ENCODE measurements at regions not wholly inside any gene's neighbourhood (a gene's known extent, or its start where the extent isn't known, plus 50 kb on each side); places are given as distances from the start of the nearest gene placed in this dataset.

DNA sequence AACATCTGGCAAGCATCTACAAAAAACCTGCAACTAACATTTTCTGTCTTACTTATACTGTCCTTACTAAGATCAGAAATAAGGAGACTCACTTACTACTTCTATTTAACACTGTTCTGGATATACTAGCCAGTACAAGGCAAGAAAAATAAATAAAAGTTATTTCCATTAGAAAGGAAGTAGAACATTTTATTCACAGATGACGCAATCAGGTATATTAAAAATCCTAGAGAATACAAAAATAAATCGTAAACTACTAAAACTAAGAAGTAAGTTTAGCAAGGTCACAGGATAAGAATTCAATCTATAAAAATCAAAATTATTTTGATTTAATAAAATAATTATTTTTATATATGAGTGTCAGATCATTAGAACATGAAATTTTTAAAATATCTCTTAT, 264.6 kb downstream of the BARHL2 start:
- DNase-seq (ENCODE audit: low spot score), result no peak
- in situ Hi-C loops (cut with MboI; ENCODE audit: low sequenced_read_pairs, unreplicated experiment), result no loop called here
- TF ChIP-seq, protein P1, sequence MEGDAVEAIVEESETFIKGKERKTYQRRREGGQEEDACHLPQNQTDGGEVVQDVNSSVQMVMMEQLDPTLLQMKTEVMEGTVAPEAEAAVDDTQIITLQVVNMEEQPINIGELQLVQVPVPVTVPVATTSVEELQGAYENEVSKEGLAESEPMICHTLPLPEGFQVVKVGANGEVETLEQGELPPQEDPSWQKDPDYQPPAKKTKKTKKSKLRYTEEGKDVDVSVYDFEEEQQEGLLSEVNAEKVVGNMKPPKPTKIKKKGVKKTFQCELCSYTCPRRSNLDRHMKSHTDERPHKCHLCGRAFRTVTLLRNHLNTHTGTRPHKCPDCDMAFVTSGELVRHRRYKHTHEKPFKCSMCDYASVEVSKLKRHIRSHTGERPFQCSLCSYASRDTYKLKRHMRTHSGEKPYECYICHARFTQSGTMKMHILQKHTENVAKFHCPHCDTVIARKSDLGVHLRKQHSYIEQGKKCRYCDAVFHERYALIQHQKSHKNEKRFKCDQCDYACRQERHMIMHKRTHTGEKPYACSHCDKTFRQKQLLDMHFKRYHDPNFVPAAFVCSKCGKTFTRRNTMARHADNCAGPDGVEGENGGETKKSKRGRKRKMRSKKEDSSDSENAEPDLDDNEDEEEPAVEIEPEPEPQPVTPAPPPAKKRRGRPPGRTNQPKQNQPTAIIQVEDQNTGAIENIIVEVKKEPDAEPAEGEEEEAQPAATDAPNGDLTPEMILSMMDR (IDR thresholded peaks at IDR 0.05; ENCODE audit: borderline replicate concordance, control extremely low read depth, extremely low read depth, insufficient read depth, missing control alignments), result no peak

DNA sequence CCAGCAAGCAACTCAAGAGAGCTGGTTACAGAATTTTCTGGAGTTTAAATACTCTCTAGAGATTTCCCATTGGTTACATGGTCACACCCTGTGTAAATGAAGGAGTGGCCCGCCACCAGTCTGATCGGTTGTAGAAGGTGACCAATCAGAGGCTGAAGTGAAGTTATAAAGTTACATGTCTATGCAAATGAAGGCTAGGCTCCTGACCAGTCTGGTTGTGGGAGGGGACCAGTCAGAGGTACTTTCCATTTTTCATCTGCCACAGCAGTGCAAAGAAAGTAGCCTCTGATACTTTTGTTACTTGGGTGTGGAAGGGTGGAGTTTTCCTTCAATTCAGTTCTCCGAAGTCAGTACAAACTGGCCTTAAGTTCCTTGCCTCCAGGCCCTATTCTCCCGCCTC, 273.7 kb downstream of the BARHL2 start:
- in situ Hi-C loops (cut with MboI; ENCODE audit: low sequenced_read_pairs, unreplicated experiment), result no loop called here
- TF ChIP-seq, protein P1 (IDR thresholded peaks at IDR 0.05; ENCODE audit: borderline replicate concordance, control extremely low read depth, extremely low read depth, insufficient read depth, missing control alignments), result no peak
- DNase-seq (ENCODE audit: low spot score), result no peak

DNA sequence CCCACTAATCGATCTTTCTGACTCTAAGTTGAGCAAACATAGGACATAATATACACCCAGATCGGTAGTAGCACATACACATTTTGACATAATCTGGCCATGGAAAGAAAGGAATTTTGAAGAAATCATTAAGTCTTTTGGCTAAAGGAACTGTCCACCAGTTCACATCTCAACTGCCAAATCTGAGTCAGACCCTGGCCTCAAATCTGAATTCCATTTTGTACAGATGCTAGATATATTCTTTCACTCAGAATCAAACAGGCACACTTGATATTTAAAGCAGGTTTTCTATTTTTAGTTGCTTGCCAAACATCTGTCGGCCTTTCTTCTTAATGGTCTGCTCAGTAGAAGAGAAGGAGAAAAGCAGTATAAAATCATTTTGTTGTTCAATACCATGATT, 281.8 kb downstream of the BARHL2 start:
- TF ChIP-seq, protein P1 (IDR thresholded peaks at IDR 0.05; ENCODE audit: borderline replicate concordance, control extremely low read depth, extremely low read depth, insufficient read depth, missing control alignments), result no peak
- in situ Hi-C loops (cut with MboI; ENCODE audit: low sequenced_read_pairs, unreplicated experiment), result no loop called here
- DNase-seq (ENCODE audit: low spot score), result no peak

DNA sequence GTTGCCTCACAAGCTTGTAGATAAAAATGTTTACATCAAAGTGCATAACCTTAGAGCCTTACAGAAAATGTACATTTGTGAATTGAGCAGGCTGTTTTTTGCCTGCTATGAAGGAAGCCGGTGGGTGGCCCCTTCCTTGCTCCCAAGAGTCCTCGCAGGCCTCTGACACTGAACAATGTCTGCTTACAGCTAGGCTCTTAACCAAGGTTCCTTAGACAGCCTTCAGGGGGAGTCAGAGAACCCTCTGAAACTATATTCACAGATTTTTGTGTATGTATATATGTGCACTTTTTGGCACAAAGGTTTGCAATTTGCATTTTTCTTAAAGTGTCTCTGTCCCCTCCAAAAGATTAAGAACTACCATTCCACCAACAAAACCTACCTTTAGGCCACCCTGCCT, 282.6 kb downstream of the BARHL2 start:
- TF ChIP-seq, protein P1 (IDR thresholded peaks at IDR 0.05; ENCODE audit: borderline replicate concordance, control extremely low read depth, extremely low read depth, insufficient read depth, missing control alignments), result no peak
- in situ Hi-C loops (cut with MboI; ENCODE audit: low sequenced_read_pairs, unreplicated experiment), result no loop called here
- no peak for DNase-seq (ENCODE audit: low spot score)

DNA sequence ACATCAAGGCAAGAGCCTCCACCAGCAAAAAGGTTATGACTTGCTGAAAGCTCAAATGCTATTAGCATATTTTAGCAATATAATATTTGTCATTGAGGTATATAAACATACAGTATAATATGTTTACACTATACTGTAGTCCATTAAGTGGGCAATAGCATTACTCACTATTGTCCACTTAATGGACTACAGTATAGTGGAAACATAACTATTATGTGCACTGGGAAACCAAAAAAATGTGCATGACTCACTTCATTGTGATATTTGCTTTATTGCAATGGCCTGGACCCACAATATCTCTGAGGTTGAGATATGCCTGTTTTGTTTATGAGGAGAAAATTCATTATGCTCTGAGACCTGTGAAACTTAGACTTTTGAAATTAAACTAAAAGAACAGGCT, 300.0 kb downstream of the BARHL2 start:
- TF ChIP-seq, protein P1 (IDR thresholded peaks at IDR 0.05; ENCODE audit: borderline replicate concordance, control extremely low read depth, extremely low read depth, insufficient read depth, missing control alignments), result no peak
- DNase-seq (ENCODE audit: low spot score), result no peak
- in situ Hi-C loops (cut with MboI; ENCODE audit: low sequenced_read_pairs, unreplicated experiment), result no loop called here

DNA sequence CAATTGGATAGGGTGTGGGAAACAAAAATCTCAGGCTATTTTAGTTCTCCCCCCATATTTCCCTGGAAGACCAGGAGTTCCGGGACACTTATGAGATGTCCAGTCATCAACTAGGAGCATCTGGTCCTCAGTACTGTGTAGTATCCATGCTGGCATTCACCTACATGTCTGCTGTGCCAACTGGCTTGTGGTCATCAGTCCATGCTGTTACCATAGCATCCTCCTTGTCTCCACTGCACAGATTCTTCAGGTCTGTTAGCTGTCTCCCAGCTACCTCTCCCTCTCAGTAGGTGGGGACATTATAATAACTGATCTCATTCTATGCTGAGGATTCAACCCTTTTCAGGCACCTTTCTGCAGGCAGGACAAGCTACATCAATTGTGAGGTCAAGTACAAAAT, 302.9 kb downstream of the BARHL2 start:
- DNase-seq (ENCODE audit: low spot score), result no peak
- in situ Hi-C loops (cut with MboI; ENCODE audit: low sequenced_read_pairs, unreplicated experiment), result no loop called here
- TF ChIP-seq, protein P1 (IDR thresholded peaks at IDR 0.05; ENCODE audit: borderline replicate concordance, control extremely low read depth, extremely low read depth, insufficient read depth, missing control alignments), result no peak

DNA sequence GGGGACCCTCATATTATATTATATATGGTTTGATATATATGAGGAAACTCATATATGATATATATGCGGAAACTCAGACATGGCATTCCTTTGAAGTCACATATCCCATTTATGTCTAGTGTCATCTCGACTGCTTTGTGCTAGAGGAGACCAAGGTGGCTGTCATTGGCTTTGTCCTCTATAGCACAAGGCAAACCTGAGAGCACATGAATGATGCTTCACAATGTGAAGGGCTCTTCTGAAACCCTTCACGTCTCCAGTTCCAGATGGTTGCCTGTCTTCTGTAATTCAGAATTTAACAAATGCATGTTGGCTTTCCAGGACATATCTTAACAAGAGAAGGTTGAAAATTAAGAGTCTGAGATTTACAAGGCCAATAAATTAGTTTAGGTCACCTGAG, 303.6 kb downstream of the BARHL2 start:
- TF ChIP-seq, protein P1 (IDR thresholded peaks at IDR 0.05; ENCODE audit: borderline replicate concordance, control extremely low read depth, extremely low read depth, insufficient read depth, missing control alignments), result no peak
- in situ Hi-C loops (cut with MboI; ENCODE audit: low sequenced_read_pairs, unreplicated experiment), result no loop called here
- DNase-seq (ENCODE audit: low spot score), result no peak

All from GM13976 (cell line).